WTC11 (cell line): ENCODE measurements at regions not wholly inside any gene's neighbourhood (a gene's known extent, or its start where the extent isn't known, plus 50 kb on each side); places are given as distances from the start of the nearest gene placed in this dataset.

Source experiments
- ATAC-seq: fragments of 200-7000 bp; cut with Tn5 transposase; 2 replicates; pipeline ENCODE4 v1.10.0; 2021; ENCODE audit warnings: mild to moderate bottlenecking, moderate library complexity
- CTCF ChIA-PET: fragments of 300-600 bp; sonication (Branson Sonifier 250); formaldehyde crosslinking; loops from one replicate; lab custom pipeline; 2021; ENCODE audit warnings: antibody characterized with exemption; lab: Charles Lee
- POLR2A ChIA-PET: fragments of 350-600 bp; sonication (Branson Sonifier 250); formaldehyde crosslinking; loops from one replicate; lab custom pipeline; 2021; ENCODE audit warnings: antibody characterized with exemption; lab: Charles Lee
- DNase-seq: peaks from one replicate; pipeline ENCODE4 v3.0.0; 2021; ENCODE audit warnings: low spot score
- H3K27ac Mint-ChIP-seq: 2 replicates; pipeline ENCODE4 v1.8.0; 2021; ENCODE audit warnings: mixed read lengths
- H3K27me3 Mint-ChIP-seq: 2 replicates; pipeline ENCODE4 v1.8.0; 2021; ENCODE audit warnings: low read depth, mild to moderate bottlenecking, moderate library complexity, mixed read lengths
- H3K36me3 Mint-ChIP-seq: 2 replicates; pipeline ENCODE4 v1.8.0; 2021; ENCODE audit warnings: mixed read lengths
- H3K4me1 Mint-ChIP-seq: 2 replicates; pipeline ENCODE4 v1.8.0; 2022; ENCODE audit warnings: mixed read lengths
- H3K4me3 Mint-ChIP-seq: 2 replicates; pipeline ENCODE4 v1.8.0; 2021; ENCODE audit warnings: mild to moderate bottlenecking, moderate library complexity, mixed read lengths
- H3K9me3 Mint-ChIP-seq: 2 replicates; pipeline ENCODE4 v1.8.0; 2021; ENCODE audit warnings: mixed read lengths
- CREM ChIP-seq: sonication (generic); formaldehyde crosslinking; IDR thresholded peaks from 2 replicates; pipeline ENCODE4 v1.8.1; 2022; ENCODE audit warnings: mild to moderate bottlenecking, missing genetic modification reagents, moderate library complexity
- ETV6 ChIP-seq: sonication (generic); formaldehyde crosslinking; IDR thresholded peaks from 2 replicates; pipeline ENCODE4 v1.8.1; 2022; ENCODE audit warnings: mild to moderate bottlenecking, missing genetic modification reagents
- FOXK1 ChIP-seq: sonication (generic); formaldehyde crosslinking; IDR thresholded peaks from 2 replicates; pipeline ENCODE4 v1.8.0; 2022; ENCODE audit warnings: mild to moderate bottlenecking, moderate library complexity, missing genetic modification reagents
- GABPB1 ChIP-seq: sonication (generic); formaldehyde crosslinking; IDR thresholded peaks from 2 replicates; pipeline ENCODE4 v1.8.1; 2023; ENCODE audit warnings: mild to moderate bottlenecking, missing genetic modification reagents
- GRHL2 ChIP-seq: fragments of 250-450 bp; sonication (Bioruptor Pico); IDR thresholded peaks from 2 replicates; pipeline ENCODE4 v1.8.0; 2022; ENCODE audit warnings: mild to moderate bottlenecking, moderate library complexity; ENCODE audit not compliant: insufficient replicate concordance, severe bottlenecking
- MXD4 ChIP-seq: fragments of 250-450 bp; sonication (Bioruptor Pico); IDR thresholded peaks from 2 replicates; pipeline ENCODE4 v1.8.0; 2021; ENCODE audit warnings: mild to moderate bottlenecking, moderate library complexity, borderline replicate concordance
- NFE2L1 ChIP-seq: sonication (generic); formaldehyde crosslinking; IDR thresholded peaks from 2 replicates; pipeline ENCODE4 v1.8.1; 2023; ENCODE audit warnings: missing genetic modification reagents
- RORB ChIP-seq: fragments of 250-450 bp; sonication (Bioruptor Pico); IDR thresholded peaks from 2 replicates; pipeline ENCODE4 v1.9.0; 2021; ENCODE audit warnings: mild to moderate bottlenecking
- TEAD1 ChIP-seq: sonication (generic); formaldehyde crosslinking; IDR thresholded peaks from 2 replicates; pipeline ENCODE4 v1.8.0; 2022; ENCODE audit warnings: mild to moderate bottlenecking, missing genetic modification reagents
- ZNF263 ChIP-seq: sonication (generic); formaldehyde crosslinking; IDR thresholded peaks from 2 replicates; pipeline ENCODE4 v1.8.1; 2022; ENCODE audit warnings: low read depth, mild to moderate bottlenecking, moderate library complexity, missing genetic modification reagents
- ZNF671 ChIP-seq: fragments of 250-450 bp; sonication (Bioruptor Pico); IDR thresholded peaks from 2 replicates; pipeline ENCODE4 v1.8.0; 2021; ENCODE audit warnings: mild to moderate bottlenecking
- TF ChIP-seq, protein P1 (sequence below): sonication (generic); formaldehyde crosslinking; IDR thresholded peaks from 2 replicates; pipeline ENCODE4 v1.8.0; 2022; ENCODE audit warnings: mild to moderate bottlenecking, missing genetic modification reagents
- TF ChIP-seq, protein P2 (sequence below): sonication (generic); formaldehyde crosslinking; IDR thresholded peaks from 2 replicates; pipeline ENCODE4 v1.8.1; 2022; ENCODE audit warnings: low read depth, missing genetic modification reagents, borderline replicate concordance
- TF ChIP-seq, protein P3 (sequence below): sonication (generic); formaldehyde crosslinking; IDR thresholded peaks from 2 replicates; pipeline ENCODE4 v1.8.1; 2023; ENCODE audit warnings: mild to moderate bottlenecking, missing genetic modification reagents, moderate library complexity
- TF ChIP-seq, protein P4 (sequence below): fragments of 250-450 bp; sonication (Bioruptor Pico); IDR thresholded peaks from 2 replicates; pipeline ENCODE4 v1.9.0; 2021; ENCODE audit warnings: mild to moderate bottlenecking, borderline replicate concordance

DNA sequence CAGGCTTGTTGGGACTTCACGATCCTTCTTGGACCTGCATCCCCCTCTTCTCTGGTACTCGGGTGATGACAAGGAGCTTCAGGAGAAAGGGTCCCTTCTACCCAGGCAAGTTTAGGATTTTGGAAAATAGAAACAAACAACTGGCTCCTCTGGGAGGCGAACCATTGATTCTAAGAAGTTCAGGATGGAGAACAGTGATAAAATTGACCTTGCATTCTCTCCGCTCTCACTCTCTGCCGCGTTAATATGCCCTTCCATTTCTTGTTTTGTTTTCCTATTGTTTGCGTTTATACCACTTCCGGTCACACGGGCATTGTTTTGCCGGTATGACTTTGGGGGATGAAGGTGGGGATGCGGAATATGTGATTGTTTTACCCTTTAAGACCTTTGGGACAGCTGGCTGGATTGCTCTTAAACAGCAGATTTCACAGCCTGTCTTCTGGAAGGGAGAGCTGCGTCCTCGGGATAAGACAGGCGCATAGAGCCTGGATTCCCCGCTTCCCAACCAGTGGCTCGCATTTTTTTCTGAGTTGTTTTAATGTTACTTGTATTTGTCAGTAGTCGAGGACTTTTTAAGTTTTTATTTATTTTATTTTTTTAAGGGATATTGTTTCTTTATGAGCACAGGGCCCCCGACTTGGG is 144.3 kb upstream of the ZNF184 start:
- peak overlapping the region; percentile 99 for H3K4me3 Mint-ChIP-seq
- POLR2A ChIA-PET, result no interaction called here
- ATAC-seq (peak; percentile 23), DNase-seq (no peak)
- 0 out of 2 replicates have a peak, but pooled peaks have one; percentile 29 for TF ChIP-seq ETV6 (CRISPR knock-in tag)
- no peak for TF ChIP-seq RORB
- TF ChIP-seq, protein P1, sequence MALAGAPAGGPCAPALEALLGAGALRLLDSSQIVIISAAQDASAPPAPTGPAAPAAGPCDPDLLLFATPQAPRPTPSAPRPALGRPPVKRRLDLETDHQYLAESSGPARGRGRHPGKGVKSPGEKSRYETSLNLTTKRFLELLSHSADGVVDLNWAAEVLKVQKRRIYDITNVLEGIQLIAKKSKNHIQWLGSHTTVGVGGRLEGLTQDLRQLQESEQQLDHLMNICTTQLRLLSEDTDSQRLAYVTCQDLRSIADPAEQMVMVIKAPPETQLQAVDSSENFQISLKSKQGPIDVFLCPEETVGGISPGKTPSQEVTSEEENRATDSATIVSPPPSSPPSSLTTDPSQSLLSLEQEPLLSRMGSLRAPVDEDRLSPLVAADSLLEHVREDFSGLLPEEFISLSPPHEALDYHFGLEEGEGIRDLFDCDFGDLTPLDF (CRISPR knock-in tag), result no peak
- H3K4me1 Mint-ChIP-seq, result peaks cover 10% of the 10 kb centered on the region
- CTCF ChIA-PET, result interaction anchor here (1.0 to 3.2 kb wide), 11 partner anchors 8 to 137 kb away, joined by 3 to 34 read pairs (median 8); no protein-coding TSS in a partner anchor
- H3K36me3 Mint-ChIP-seq, result no peaks in the 10 kb centered on the region
- H3K9me3 Mint-ChIP-seq, result no peaks in the 10 kb centered on the region
- peaks cover 19% of the 10 kb centered on the region for H3K27me3 Mint-ChIP-seq
- H3K27ac Mint-ChIP-seq, result no peak overlapping the region

DNA sequence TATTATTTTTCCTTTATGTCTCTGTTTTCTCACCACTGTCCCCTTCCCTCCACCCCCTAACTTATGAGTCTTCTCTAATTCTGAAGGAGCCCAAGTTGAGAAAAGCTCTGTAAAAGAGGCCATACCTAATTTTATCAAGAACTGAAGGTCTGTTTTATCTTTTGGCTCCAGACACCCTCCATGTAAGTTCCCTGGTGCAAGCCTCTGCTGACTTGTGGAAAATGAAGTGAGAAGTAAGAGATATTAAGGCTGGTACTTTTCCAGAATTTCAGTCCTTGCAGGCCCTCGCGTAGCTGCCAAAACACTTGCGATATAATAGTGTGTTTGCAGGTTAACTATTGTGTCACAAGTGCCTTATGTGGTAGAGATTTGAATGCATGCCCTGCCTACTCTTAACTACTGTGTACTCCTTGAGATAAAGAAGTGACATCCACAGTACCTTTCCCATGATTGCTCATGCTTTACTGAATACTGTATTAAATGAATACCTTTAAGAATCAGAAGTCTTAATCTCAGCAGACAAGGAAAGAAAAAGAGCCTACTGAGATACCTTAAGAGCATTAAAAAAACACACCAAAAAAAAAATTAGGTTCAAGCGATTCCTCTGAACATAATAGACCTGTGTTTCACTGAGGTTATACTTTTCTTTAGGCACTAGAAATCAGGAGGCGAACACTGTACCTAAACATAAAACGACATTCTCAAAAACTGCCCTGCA is 143.6 kb upstream of the ZNF184 start:
- ChIA-PET POLR2A (no interaction called here), CTCF (interaction anchor here (1.3 to 3.2 kb wide), 3 partner anchors 8 to 136 kb away, joined by 8 to 34 read pairs (median 13); no protein-coding TSS in a partner anchor)
- ATAC-seq (no peak), DNase-seq (no peak)
- Mint-ChIP-seq H3K9me3 (no peaks in the 10 kb centered on the region), H3K27ac (no peak overlapping the region), H3K4me3 (peak overlapping the region; percentile 99), H3K36me3 (no peaks in the 10 kb centered on the region), H3K4me1 (peaks cover 10% of the 10 kb centered on the region), H3K27me3 (peaks cover 25% of the 10 kb centered on the region)
- TF ChIP-seq ZNF671 (CRISPR knock-in tag) (no peak), NFE2L1 (CRISPR knock-in tag) (no peak), GABPB1 (CRISPR knock-in tag) (no peak), TEAD1 (CRISPR knock-in tag) (no peak), FOXK1 (CRISPR knock-in tag) (no peak), ZNF263 (CRISPR knock-in tag) (no peak), MXD4 (CRISPR knock-in tag) (no peak)
- TF ChIP-seq, protein P2, sequence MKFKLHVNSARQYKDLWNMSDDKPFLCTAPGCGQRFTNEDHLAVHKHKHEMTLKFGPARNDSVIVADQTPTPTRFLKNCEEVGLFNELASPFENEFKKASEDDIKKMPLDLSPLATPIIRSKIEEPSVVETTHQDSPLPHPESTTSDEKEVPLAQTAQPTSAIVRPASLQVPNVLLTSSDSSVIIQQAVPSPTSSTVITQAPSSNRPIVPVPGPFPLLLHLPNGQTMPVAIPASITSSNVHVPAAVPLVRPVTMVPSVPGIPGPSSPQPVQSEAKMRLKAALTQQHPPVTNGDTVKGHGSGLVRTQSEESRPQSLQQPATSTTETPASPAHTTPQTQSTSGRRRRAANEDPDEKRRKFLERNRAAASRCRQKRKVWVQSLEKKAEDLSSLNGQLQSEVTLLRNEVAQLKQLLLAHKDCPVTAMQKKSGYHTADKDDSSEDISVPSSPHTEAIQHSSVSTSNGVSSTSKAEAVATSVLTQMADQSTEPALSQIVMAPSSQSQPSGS (CRISPR knock-in tag), result no peak
- TF ChIP-seq, protein P3, sequence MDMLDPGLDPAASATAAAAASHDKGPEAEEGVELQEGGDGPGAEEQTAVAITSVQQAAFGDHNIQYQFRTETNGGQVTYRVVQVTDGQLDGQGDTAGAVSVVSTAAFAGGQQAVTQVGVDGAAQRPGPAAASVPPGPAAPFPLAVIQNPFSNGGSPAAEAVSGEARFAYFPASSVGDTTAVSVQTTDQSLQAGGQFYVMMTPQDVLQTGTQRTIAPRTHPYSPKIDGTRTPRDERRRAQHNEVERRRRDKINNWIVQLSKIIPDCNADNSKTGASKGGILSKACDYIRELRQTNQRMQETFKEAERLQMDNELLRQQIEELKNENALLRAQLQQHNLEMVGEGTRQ (CRISPR knock-in tag), result no peak

DNA sequence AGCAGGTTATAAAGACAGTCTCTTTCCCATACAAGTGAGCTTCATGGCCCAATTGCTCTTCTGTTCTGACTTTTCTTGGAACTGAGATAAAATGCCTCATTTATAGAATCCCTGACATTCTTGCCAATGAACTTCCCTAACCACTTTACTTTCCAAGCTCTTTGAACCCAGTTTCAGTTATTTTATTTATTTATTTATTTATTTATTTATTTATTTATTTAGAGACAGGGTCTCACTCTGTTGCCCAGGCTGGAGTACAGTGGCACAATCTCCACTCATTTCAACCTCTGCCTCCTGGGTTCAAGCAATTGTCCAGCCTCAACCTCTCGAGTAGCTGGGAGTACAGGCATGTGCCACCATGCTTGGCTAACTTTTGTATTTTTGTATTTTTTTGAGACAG is 138.5 kb upstream of the ZNF184 start:
- DNase-seq, result no peak
- POLR2A ChIA-PET, result no interaction called here

More for the DNA sequence above, 138.5 kb upstream of the ZNF184 start:
- no peaks in the 10 kb centered on the region for H3K9me3 Mint-ChIP-seq
- TF ChIP-seq, protein P4, sequence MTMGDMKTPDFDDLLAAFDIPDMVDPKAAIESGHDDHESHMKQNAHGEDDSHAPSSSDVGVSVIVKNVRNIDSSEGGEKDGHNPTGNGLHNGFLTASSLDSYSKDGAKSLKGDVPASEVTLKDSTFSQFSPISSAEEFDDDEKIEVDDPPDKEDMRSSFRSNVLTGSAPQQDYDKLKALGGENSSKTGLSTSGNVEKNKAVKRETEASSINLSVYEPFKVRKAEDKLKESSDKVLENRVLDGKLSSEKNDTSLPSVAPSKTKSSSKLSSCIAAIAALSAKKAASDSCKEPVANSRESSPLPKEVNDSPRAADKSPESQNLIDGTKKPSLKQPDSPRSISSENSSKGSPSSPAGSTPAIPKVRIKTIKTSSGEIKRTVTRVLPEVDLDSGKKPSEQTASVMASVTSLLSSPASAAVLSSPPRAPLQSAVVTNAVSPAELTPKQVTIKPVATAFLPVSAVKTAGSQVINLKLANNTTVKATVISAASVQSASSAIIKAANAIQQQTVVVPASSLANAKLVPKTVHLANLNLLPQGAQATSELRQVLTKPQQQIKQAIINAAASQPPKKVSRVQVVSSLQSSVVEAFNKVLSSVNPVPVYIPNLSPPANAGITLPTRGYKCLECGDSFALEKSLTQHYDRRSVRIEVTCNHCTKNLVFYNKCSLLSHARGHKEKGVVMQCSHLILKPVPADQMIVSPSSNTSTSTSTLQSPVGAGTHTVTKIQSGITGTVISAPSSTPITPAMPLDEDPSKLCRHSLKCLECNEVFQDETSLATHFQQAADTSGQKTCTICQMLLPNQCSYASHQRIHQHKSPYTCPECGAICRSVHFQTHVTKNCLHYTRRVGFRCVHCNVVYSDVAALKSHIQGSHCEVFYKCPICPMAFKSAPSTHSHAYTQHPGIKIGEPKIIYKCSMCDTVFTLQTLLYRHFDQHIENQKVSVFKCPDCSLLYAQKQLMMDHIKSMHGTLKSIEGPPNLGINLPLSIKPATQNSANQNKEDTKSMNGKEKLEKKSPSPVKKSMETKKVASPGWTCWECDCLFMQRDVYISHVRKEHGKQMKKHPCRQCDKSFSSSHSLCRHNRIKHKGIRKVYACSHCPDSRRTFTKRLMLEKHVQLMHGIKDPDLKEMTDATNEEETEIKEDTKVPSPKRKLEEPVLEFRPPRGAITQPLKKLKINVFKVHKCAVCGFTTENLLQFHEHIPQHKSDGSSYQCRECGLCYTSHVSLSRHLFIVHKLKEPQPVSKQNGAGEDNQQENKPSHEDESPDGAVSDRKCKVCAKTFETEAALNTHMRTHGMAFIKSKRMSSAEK (CRISPR knock-in tag), result no peak
- TF ChIP-seq ZNF671 (CRISPR knock-in tag) (no peak), CREM (CRISPR knock-in tag) (no peak), GRHL2 (no peak), RORB (no peak)
- TF ChIP-seq, all 79 proteins: peak for 0
- ATAC-seq, result no peak
- no peak overlapping the region for H3K27ac Mint-ChIP-seq
- H3K27me3 Mint-ChIP-seq, result peaks cover 19% of the 10 kb centered on the region
- no peaks in the 10 kb centered on the region for H3K36me3 Mint-ChIP-seq
- peaks cover 11% of the 10 kb centered on the region for H3K4me1 Mint-ChIP-seq
- no peak overlapping the region for H3K4me3 Mint-ChIP-seq
- CTCF ChIA-PET, result no interaction called here
